HG03060 (cell line): ENCODE measurements at regions not wholly inside any gene's neighbourhood (a gene's known extent, or its start where the extent isn't known, plus 50 kb on each side); places are given as distances from the start of the nearest gene placed in this dataset.
"Not testable (repeated sequence)": the region's sequence is repeated elsewhere in the genome, so short reads cannot be mapped to it uniquely, and the experiment has no call there.

Experiments
- ATAC-seq: cut with Tn5 transposase; IDR thresholded peaks from one replicate; pipeline ENCODE4 v1.9.1; 2021; ENCODE audit warnings: low read depth, moderate number of reproducible peaks; ENCODE audit not compliant: unreplicated experiment

DNA sequence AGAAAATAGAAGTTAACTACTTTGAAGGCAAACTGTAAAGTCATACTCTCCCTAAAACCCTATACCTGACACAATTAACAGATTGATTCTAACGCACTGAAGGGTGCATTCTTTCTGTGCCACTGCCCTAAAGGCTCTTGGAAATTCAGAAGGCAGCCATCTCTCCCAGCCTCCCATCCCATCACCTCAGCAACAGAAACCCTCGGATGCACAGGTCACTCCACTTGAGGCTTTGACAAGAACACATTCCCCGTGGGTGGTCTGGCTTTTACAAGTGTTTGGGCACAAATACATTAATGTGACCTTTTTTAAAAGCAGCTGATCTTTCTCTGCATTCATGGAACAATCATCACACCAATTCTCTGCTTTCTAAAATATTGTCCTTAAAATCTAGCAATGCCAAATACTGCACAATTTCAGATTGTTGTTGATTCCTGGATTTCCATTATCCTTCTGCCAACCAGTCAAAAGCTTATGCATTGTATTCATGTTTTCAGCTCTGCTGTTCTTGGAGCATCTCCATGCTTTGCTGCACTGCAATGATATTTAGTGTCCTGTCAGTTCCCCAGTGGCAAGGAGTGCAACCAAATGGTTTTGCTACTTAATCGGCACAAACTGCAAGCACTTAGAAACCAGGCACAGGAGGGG, 175.6 kb downstream of the TMEM161B start:
- no peak for ATAC-seq

DNA sequence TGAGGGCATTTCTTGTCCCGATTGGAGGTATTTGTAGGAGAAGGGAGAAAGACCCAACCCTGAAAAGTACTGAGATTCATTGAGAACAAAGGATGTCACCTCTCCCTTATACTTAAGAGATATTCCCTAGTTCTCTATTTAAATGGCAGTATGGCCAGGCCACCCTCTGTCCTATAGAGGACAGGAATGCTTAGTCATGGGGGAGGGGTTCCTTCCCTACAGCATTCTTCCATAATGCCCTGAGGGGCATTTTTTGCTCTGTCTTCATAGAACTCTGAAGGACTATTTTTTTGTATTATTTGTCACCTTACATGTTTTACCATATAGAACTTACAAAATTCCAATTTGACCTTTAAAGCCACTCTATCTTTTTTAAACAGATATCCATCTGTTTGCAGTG, 176.3 kb downstream of the TMEM161B start:
- no peak for ATAC-seq

DNA sequence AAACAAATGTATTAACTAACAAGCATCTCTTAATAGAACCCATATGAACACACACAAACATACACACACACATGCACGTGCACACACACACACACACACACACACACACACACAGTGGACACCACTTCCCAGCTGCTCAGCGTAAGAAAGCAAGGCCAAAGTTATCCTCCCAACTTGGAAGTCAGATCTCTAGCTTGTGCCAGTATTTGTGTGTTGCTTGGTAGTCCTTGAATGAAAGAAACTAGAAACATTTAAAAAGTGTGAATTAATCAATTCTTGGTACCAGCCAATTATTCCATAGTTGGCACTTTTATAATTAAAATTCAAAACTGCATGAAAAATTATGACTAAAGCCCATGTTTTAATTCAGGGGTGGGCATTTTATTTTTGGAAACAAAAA, 178.1 kb downstream of the TMEM161B start:
- ATAC-seq = no peak

DNA sequence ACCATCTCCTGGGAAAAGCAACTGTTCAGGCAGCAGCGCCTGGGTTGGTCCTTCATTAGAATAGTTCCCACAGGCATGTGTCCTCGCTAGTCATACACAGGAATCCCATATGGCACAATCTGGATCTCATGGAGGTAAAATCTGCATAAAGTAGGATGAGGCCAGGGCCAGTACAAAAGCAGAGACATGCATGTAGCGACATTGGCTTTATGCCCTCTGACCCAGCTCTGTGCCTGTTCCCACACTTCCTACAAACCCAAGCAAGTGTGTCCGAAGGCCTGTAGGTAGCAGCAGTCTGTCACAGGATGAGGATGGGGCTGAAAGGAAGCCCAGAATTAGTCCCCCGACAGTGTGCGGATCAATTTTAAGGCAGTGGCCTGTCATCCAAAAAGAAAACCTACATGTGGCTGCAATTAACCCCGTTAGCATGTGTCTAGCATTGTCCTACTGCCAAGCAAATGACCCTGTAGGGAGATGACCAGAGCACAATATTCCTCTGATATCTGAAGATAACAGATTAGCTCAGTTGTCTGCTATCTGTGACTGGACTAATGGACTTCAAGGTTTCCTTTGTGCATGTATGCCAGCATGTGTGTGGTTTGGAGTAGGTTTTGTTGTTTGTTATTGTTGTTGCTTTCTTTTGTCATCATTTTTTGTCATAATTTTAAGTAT, 178.8 kb downstream of the TMEM161B start:
- ATAC-seq = no peak

DNA sequence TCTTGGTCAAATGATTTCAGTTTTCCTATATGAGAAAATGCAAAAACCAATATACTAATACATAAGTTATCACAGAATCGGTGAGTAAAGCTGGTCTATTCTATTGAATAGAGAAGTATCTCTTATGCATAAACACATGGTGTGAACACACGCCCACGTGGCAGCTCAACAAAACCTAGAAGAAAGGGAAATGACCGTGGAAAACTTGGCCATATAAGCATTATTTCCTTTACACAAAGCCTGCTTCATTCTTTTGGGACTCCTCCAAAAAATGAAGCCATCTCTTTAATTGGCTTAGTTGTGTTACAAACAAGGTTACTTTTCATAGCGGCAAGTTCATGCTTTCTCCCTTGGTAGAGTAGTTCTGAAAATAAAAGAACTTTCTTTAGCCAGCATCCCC, 183.2 kb downstream of the TMEM161B start:
- ATAC-seq = no peak

DNA sequence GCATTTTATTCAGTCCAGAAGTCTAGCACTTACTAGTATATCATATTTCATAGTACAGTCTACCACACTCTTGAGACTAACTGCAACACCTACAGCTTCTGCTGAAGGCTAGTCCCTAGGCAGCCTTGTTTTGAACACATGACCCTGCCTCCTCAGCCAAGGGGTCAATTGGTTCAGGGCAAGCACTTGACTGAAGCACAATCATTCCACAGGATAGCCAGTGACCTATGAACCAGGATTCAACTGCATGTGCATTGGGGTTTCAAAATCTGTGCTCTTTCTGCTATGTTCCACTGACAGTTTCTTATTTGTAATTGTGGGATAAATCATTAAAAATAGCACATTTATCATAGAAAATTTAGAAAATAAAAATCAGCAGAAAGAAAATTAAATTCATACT, 186.8 kb downstream of the TMEM161B start:
- ATAC-seq = no peak

DNA sequence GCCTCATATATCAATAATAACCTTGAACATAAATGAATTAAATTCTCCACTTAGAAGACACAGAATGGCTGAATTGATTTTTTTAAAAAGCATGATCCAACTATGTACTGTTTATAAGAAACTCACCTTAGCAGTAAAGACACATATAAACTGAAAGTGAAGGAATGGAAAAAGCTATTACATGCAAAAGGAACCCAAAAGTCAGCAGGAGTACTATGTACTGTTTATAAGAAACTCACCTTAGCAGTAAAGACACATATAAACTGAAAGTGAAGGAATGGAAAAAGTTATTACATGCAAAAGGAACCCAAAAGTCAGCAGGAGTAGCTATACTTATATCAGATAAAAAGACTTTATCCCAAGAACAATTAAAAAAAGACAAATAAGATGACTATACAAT, 204.8 kb downstream of the TMEM161B start:
- ATAC-seq = no peak

DNA sequence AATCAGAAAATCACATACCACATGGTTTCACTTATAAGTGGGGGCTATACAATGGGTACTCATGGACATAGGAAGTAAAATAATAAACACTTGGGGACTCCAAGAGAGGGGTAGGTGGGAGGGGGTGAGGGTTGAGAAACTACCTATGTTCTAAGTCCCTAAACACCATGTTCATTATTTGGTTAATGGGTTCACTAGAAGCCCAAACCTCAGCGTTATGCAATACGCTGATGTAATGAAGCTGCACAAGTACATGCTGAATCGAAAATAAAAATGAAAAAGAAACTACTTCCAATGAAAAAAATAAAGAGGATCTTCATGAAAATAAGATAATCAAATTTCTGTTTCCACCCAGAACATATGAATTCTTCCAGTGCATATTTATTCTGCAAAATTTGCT, 208.5 kb downstream of the TMEM161B start:
- ATAC-seq = no peak

DNA sequence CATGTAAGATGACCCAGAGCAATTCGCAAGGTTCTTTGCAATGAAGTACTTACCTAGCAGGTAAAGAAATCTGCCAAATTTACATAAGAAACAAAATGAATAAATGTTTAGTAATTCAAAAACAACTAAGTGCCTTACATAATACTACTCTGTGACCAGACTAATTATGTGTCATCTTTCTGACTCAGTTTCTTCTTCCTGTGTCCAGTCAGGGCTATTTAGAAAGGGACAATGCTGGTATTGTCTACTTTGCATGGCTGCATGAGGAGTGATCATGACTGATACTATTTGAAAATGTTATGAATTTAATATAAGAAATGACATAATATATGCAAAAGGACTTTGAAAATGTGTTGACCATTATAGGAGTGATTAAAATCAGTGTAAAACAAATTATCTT, 210.0 kb downstream of the TMEM161B start:
- ATAC-seq = no peak

DNA sequence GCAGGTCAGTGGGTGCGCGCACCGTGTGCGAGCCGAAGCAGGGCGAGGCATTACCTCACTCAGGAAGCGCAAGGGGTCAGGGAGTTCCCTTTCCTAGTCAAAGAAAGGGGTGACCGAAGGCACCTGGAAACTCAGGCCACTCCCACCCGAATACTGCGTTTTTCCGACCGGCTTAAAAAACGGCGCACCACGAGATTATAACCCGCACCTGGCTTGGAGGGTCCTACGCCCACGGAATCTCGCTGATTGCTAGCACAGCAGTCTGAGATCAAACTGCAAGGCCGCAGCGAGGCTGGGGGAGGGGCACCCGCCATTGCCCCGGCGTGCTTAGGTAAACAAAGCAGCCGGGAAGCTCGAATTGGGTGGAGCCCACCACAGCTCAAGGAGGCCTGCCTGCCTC, 216.2 kb downstream of the TMEM161B start:
- ATAC-seq = not testable (repeated sequence)

DNA sequence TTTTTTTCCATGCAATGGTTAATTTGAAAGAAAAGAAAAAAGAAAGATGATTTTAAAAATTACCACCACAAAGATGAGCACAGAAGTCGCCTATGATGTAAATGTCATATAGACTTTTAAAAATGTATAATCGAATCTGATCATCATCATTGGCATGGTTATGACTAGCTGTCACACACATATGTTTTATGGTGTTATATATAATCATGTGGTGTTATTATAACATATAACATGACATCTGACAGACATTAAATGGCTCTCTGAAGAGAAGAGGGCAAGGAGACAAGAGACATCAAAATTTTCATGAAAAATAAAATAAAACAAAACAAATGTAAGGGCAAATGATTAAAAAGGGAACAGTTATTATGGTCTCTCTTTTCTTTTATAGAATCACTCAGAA, 217.5 kb downstream of the TMEM161B start:
- no peak for ATAC-seq

DNA sequence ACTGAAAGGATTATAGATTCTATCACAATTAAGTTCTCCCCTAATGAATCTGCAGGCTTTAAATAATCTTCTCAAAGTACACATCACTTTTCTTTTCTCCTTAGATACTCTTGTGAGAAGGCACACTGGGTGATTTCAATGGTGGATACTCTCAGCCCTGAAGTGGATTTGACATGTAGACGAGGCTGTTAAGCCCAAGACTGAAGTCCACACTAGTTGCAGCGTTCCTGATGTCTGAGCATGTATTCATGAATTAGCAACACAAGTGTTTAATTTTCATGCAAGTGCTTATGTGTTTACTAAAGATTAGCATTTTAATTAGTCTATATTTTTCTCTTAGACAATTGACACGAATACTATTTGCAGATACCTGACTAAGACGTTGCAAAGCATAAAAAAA, 218.9 kb downstream of the TMEM161B start:
- ATAC-seq = no peak

DNA sequence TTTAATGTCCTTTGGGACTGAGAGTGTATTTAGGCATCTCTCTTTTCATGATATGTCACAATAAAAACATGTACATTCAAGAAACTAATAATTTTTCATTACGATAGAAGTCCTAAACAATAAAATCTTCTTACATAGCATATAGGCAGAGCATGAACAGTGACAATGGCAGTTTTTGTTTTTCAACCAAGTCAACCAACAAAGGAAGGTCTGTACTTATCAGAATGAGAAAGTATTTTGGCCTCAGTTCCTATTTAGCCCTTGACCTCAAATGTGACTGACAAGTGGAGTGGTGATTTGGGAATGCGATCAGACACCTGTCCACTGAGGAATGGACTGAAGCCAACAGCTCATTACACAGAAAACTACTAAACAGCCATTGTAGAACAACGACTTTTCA, 219.5 kb downstream of the TMEM161B start:
- ATAC-seq = no peak

DNA sequence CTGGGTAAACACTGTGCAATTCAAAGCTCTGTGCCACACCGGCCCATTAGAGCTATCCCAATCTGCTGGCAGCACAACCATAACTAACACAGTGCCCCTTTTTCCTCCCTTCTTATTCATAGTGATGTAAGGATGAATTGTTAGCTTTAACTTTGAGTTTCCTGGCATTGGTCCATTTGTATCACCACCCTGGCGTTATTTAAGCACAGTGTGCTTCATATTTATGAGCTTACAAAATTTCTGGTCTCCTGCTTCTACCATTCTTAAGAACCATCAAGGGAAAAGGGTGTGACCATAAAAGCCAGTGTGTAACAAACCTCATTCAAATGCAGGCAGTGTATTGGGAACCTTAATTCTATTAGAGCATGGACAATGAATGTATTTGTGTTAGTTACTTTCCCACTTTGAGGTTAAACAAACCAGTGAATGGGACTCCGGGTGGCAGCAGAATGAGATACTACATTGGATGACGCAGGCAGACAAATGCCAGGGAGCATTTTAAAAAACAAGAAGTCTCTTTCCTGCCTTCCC, 222.6 kb downstream of the TMEM161B start:
- ATAC-seq = no peak

DNA sequence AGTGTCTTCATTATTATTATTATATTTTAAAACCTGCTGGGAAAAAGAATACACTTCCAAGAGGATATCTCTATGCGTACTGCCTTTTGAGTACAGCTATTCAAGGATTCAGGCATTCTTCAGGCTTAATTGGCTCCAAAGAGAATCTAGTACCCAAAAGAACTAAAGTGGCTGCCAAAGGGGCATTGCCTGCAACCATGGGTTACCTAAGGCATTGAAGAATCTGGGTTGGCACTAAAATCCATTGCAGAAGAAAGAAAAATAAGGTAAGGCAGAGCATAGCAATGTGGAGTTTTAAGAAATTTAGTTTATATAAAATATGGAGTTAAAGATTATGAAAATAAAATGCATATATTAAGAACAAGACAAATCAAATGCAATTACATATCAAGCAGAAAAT, 223.5 kb downstream of the TMEM161B start:
- ATAC-seq = no peak

DNA sequence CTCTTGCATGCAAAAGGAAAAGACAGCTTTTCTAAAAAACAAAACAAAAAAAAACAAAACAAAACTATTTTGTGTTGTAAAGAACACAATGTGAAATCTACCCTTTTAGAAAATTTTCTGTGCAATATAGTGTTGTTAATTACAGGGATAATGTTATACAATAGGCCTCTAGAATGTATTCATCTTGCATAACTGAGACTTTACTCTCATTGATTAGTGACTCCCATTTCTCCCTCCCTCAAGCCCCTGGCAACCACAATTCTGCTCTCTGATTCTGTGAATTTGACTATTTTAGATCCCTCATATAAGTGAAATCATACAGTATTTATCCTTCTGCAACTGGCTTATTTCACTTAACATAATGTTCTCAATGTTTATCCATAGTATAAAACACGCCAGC, 234.1 kb downstream of the TMEM161B start:
- no peak for ATAC-seq

DNA sequence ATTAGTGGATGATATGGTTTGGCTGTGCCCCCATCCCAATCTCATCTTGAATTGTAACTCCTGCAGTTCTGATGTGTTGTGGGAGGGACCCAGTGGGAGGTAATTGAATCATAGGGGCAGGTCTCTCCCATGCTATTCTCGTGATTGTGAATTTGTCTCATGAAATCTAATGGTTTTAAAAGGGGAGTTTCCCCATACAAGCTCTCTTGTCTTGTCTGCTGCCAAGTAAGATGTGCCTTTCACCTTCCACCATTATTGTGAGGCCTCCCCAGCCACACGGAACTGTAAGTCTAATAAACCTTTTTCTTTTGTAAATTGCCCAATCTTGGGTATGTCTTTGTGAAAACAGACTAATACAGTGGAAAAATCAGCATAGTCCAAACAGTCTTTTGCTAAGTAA, 235.5 kb downstream of the TMEM161B start:
- no peak for ATAC-seq

DNA sequence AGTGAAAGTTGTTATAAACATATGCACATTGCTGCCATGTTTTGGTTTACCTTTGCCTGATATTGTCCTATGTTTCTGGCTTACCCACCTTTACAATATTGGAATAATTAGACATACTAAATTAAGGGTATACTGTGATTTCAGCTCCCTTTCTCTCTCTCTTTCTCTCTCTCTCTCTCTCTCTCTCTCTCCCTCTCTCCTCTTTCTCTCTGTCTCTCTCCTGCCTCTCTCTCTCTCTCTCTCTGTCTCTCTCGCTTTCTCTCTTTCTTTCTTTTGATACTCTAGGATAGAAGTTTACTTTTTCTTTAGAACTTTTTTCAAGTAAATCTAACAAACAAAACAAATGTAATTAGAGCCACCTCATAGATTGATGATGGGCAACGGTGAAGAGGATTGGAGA, 239.6 kb downstream of the TMEM161B start:
- ATAC-seq = no peak

DNA sequence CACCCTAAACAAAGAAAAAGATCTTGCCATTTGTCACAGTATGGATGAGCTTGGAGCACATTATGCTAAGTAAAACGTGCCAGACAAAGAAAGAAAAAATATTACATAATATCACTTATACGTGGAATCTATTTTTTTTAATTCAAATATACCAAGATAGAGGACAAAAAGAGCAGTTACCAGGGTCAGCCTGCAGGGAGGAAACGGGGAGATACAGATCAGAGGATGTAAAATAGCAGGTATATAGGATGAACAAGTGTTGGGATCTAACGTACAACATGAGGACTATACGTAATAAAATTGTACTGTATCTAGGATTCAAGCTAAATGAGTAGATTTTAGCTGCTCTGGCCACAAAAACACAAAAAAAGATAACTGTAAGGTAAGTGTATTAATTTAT, 247.5 kb downstream of the TMEM161B start:
- no peak for ATAC-seq

DNA sequence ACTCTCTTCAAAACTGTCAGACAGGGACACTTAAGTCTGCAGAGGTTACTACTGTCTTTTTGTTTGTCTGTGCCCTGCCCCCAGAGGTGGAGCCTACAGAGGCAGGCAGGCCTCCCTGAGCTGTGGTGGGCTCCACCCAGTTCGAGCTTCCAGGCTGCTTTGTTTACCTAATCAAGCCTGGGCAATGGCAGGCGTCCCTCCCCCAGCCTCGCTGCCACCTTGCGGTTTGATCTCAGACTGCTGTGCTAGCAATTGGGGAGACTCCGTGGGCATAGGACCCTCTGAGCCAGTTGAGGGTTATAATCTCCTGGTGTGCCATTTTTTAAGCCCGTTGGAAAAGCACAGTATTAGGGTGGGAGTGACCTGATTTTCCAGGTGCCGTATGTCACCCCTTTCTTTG, 253.7 kb downstream of the TMEM161B start:
- ATAC-seq = not testable (repeated sequence)

DNA sequence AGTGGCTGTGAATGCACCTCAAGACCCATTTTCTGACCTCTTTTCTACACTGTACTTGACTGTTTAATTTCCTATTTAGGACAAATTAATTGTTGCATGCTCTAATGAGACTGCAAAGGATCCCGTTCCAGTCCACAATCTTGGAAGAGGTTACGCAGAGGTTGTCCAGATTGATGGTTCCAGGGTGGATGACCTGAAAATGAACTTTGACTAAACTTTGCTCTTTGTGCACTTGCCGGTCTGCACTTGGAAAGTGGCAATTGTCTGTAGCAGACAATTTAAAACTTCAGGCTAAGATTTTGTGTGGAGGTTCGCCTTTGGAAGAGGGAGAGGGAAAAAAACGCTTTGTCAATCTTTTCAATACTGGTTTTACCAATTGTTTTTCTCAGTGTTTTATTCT, 267.8 kb downstream of the TMEM161B start:
- ATAC-seq = no peak

DNA sequence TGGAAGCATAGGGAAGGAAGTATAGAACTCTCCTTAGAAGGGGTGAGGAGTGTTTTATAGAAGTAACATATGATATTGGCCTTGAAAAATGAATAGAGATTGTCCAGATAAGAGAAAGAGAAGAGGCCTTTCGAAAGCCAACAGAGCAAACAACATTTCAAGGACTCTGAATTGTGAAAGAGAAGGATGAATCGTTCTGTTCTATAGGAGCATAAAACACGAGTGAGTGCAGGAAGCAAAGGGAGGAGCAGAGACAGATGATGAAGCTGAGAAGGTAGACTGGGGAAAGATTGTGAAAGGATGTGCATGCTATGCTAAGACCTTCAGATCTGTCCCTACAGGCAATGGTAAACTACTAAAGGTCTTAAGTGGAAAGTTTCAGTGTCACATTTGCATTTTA, 271.0 kb downstream of the TMEM161B start:
- no peak for ATAC-seq
